Thoracic aorta (tissue), 2 donors: ENCODE measurements at regions not wholly inside any gene's neighbourhood (a gene's known extent, or its start where the extent isn't known, plus 50 kb on each side); places are given as distances from the start of the nearest gene placed in this dataset.

Experiments used
- ATAC-seq: fragments of 150-250 bp; one replicate; pipeline ENCODE4 v1.8.0; 2017; ENCODE audit warnings: low read depth; ENCODE audit not compliant: insufficient number of reproducible peaks, low FRiP score
- DNase-seq: peaks from one replicate; pipeline ENCODE4 v3.0.0-alpha.2; 2020; ENCODE audit warnings: low spot score
- H3K27ac ChIP-seq, 2 donors: fragments of 200-600 bp; sonication (generic); 1 replicate in 1 of 2; 2 replicates in 1 of 2; pipeline ENCODE4 v1.5.1; 2016; ENCODE audit warnings: mild to moderate bottlenecking in 2 of 2, moderate library complexity in 2 of 2
- H3K27me3 ChIP-seq: fragments of 200-600 bp; sonication (generic); replicated peaks from 2 replicates; pipeline ENCODE4 v1.6.0; 2016; ENCODE audit warnings: mild to moderate bottlenecking; ENCODE audit not compliant: insufficient read depth
- H3K36me3 ChIP-seq: fragments of 200-600 bp; sonication (generic); one replicate; pipeline ENCODE4 v1.5.1; 2016
- H3K4me1 ChIP-seq, 2 donors: fragments of 200-600 bp; sonication (generic); 1 replicate in 1 of 2; 2 replicates in 1 of 2; pipeline versions ENCODE4 v1.5.1 to v1.6.0; 2016; ENCODE audit warnings: low read depth in 2 of 2, mild to moderate bottlenecking in 1 of 2; ENCODE audit not compliant: control insufficient read depth in 1 of 2
- H3K4me3 ChIP-seq: fragments of 200-600 bp; sonication (generic); 2 replicates; pipeline ENCODE4 v1.5.1; 2016; ENCODE audit warnings: mild to moderate bottlenecking
- H3K9me3 ChIP-seq: fragments of 200-600 bp; sonication (generic); 2 replicates; pipeline ENCODE4 v1.5.1; 2016
- TF ChIP-seq, protein P1 (sequence below): fragments of 200-600 bp; sonication (generic); IDR thresholded peaks from one replicate; pipeline ENCODE4 v1.5.1; 2019; ENCODE audit warnings: antibody characterized with exemption

DNA sequence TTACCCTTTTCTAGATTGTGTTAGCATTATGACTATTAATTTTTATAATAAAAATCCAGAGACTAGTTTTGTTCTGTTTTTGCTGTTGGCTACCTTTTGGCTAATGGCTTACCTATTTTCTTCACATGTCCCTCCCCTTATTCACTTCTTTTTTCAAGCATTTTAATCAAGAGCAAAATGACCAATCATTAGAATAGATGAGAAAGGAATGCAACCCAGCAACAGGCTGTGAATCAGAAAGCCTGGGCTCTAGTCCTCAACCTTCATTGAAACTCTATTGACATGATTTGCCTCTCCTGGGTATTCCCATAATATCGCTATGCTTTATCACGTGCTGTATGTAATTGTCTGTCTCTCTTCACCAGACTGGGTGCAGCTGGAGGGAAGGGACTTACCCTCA, 370.1 kb downstream of the IRS1 start:
- Histone ChIP-seq H3K9me3 (no peaks in the 10 kb centered on the region), H3K27me3 (no peaks in the 10 kb centered on the region), H3K36me3 (no peaks in the 10 kb centered on the region), H3K4me3 (no peak overlapping the region), H3K4me1 (no peaks in the 10 kb centered on the region), H3K27ac (no peak overlapping the region)
- DNase-seq (no peak), ATAC-seq (no peak)
- TF ChIP-seq, protein P1, sequence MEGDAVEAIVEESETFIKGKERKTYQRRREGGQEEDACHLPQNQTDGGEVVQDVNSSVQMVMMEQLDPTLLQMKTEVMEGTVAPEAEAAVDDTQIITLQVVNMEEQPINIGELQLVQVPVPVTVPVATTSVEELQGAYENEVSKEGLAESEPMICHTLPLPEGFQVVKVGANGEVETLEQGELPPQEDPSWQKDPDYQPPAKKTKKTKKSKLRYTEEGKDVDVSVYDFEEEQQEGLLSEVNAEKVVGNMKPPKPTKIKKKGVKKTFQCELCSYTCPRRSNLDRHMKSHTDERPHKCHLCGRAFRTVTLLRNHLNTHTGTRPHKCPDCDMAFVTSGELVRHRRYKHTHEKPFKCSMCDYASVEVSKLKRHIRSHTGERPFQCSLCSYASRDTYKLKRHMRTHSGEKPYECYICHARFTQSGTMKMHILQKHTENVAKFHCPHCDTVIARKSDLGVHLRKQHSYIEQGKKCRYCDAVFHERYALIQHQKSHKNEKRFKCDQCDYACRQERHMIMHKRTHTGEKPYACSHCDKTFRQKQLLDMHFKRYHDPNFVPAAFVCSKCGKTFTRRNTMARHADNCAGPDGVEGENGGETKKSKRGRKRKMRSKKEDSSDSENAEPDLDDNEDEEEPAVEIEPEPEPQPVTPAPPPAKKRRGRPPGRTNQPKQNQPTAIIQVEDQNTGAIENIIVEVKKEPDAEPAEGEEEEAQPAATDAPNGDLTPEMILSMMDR: no peak

DNA sequence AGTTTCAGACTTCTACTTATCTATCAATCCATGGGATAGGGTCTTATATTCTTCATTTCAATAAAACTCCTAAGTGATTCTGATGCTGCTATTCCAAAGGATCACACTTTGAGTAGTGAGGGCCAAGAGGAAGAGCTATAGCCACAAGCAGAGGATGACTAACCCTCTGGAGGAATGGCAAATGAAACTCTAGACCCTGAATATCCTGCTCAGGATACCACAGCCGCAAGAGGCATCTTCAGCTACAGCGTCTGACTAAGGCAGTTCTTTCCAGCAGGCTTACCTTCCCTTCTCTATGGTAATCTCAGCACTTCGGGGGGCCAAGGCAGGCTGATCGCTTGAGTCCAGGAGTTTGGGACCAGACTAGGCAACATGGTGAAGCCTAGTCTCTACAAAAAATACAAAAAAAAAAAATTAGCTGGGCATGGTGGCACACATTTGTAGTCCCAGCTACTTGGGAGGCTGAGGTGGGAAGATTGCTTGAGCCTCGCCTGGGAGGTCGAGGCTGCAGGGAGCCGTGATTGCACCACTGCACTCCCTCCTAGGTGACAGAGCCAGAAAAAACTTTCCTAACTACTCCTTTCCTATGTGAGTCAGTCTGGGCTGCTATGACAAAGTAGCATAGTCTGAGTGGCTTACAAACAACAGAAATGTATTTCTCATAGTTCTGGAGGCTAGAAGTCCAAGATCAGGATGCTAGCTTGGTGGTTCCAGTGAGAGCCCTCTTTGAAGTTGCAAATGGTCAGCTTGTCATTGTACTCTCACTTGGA, 371.9 kb downstream of the IRS1 start:
- no peak overlapping the region for H3K27ac ChIP-seq
- no peak overlapping the region for H3K4me3 ChIP-seq
- no peaks in the 10 kb centered on the region for H3K36me3 ChIP-seq
- H3K4me1 ChIP-seq: peaks cover 0 to 5% of the 10 kb centered on the region in 2 donors
- H3K27me3 ChIP-seq: no peaks in the 10 kb centered on the region
- no peak for DNase-seq
- no peak for ATAC-seq
- H3K9me3 ChIP-seq: no peaks in the 10 kb centered on the region
- TF ChIP-seq, protein P1: no peak

GRCh38 chr2:226426292-226426736, 373.3 kb downstream of the IRS1 start:
- H3K36me3 ChIP-seq: no peaks in the 10 kb centered on the region
- peaks cover 0 to 5% of the 10 kb centered on the region in 2 donors for H3K4me1 ChIP-seq
- no peak overlapping the region for H3K4me3 ChIP-seq
- TF ChIP-seq, protein P1: no peak
- no peak for DNase-seq
- H3K27ac ChIP-seq: no peak overlapping the region
- no peaks in the 10 kb centered on the region for H3K9me3 ChIP-seq
- no peaks in the 10 kb centered on the region for H3K27me3 ChIP-seq
- no peak for ATAC-seq

GRCh38 chr2:226424971-226425370, 374.6 kb downstream of the IRS1 start:
- Histone ChIP-seq H3K4me3 (no peak overlapping the region), H3K27ac (no peak overlapping the region), H3K4me1 (peaks cover 0 to 5% of the 10 kb centered on the region in 2 donors), H3K27me3 (no peaks in the 10 kb centered on the region), H3K9me3 (no peaks in the 10 kb centered on the region), H3K36me3 (no peaks in the 10 kb centered on the region)
- TF ChIP-seq, protein P1: no peak
- ATAC-seq (no peak), DNase-seq (no peak)

GRCh38 chr2:226423498-226423960, 376.1 kb downstream of the IRS1 start:
- TF ChIP-seq, protein P1: no peak
- Histone ChIP-seq H3K27ac (no peak overlapping the region), H3K4me3 (peak overlapping the region; percentile 12), H3K36me3 (no peaks in the 10 kb centered on the region), H3K9me3 (no peaks in the 10 kb centered on the region), H3K4me1 (peaks cover 0 to 5% of the 10 kb centered on the region in 2 donors), H3K27me3 (no peaks in the 10 kb centered on the region)
- DNase-seq (no peak), ATAC-seq (no peak)
